Kidney (tissue), 13 donors: ENCODE measurements at regions not wholly inside any gene's neighbourhood (a gene's known extent, or its start where the extent isn't known, plus 50 kb on each side); places are given as distances from the start of the nearest gene placed in this dataset.

ENCODE experiments used
- DNase-seq, 5 donors: peaks; one replicate each; pipeline ENCODE4 v3.0.0-alpha.2; 2013 to 2020
- FAIRE-seq: peaks from 2 replicates; lab custom pipeline; 2012; peaks lifted over from hg19 to GRCh38; lab: Jason Lieb, UNC
- H3K27ac ChIP-seq, 2 donors: one replicate each; pipeline ENCODE4 v1.7.0; 2013; ENCODE audit warnings: low read depth in 2 of 2, low read length in 2 of 2, inconsistent platforms in 1 of 2
- H3K27me3 ChIP-seq: one replicate; pipeline ENCODE4 v1.7.1; 2013; ENCODE audit warnings: low read length, inconsistent platforms; ENCODE audit not compliant: control insufficient read depth, insufficient read depth
- H3K36me3 ChIP-seq, 3 donors: one replicate each; pipeline versions ENCODE4 v1.7.0 to v1.7.1; 2013; ENCODE audit warnings: low read length in 3 of 3, control low read depth in 1 of 3, inconsistent platforms in 1 of 3; ENCODE audit not compliant: insufficient read depth in 3 of 3, control insufficient read depth in 2 of 3
- H3K4me1 ChIP-seq, 3 donors: one replicate each; pipeline versions ENCODE4 v1.7.0 to v1.7.1; 2013; ENCODE audit warnings: low read length in 3 of 3, inconsistent platforms in 1 of 3, low read depth in 1 of 3; ENCODE audit not compliant: control insufficient read depth in 2 of 3, insufficient read depth in 2 of 3
- H3K4me3 ChIP-seq, 3 donors: one replicate each; pipeline versions ENCODE4 v1.7.0 to v1.8.1; 2013; ENCODE audit warnings: low read length in 3 of 3, control low read depth in 1 of 3, inconsistent platforms in 1 of 3
- H3K9ac ChIP-seq, 3 donors: one replicate each; pipeline versions ENCODE4 v1.7.0 to v1.7.1; 2013; ENCODE audit warnings: low read length in 3 of 3, control low read depth in 1 of 3, inconsistent platforms in 1 of 3
- H3K9me3 ChIP-seq, 3 donors: one replicate each; pipeline versions ENCODE4 v1.7.0 to v1.7.1; 2013; ENCODE audit warnings: low read length in 3 of 3, control low read depth in 1 of 3, inconsistent platforms in 1 of 3; ENCODE audit not compliant: control insufficient read depth in 2 of 3, insufficient read depth in 1 of 3
- intact Hi-C: fragments of 100-400 bp; cut with DNase I; formaldehyde crosslinking; loops from one replicate; pipeline ENCODE4 v1.11.1; 2022
- TF ChIP-seq, protein P1 (sequence below): IDR thresholded peaks from 3 replicates; pipeline ENCODE4 v1.5.1; 2012; ENCODE audit warnings: mild to moderate bottlenecking, moderate library complexity, borderline replicate concordance; ENCODE audit not compliant: insufficient read depth; ENCODE audit errors: extremely low read depth
- donor health status: control.
- donor health status: control.
- donor health status: control.
- donor health status: control.
- donor health status: control.
- donor health status: DM: yes; HTN: yes; CAD: no.
- donor health status: Normal renal cell carcinoma (clear cell type).

DNA sequence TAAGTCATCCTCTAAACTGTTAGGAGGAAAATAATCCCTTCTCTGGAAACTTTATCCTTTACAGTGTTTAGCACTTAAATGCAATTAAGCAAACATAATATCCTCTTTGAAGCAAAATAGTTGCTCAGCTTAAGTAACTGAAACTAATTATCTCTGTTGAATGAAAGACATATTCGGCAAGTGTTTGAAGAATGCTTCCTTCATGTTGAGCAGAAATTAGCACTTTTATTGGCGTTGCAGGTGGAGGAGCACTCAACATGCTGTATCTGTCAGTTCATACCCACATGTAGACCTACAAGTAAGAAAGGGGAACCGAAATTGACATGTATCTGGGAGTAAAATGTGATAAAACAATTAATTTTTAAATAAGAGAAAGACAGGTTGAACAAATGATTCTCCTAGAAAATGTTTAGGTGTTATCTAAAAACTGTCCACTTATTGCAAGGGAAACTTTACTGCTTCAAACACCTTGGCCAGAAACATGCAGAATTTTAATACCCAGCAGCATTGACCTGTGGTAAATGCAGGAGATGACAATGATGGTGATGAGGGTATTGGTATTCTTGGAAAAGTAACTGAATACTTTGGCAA lies 987.0 kb upstream of the MAP3K7 start:
- H3K4me1 ChIP-seq, result no peaks in the 10 kb centered on the region
- no peak for DNase-seq
- TF ChIP-seq, protein P1, sequence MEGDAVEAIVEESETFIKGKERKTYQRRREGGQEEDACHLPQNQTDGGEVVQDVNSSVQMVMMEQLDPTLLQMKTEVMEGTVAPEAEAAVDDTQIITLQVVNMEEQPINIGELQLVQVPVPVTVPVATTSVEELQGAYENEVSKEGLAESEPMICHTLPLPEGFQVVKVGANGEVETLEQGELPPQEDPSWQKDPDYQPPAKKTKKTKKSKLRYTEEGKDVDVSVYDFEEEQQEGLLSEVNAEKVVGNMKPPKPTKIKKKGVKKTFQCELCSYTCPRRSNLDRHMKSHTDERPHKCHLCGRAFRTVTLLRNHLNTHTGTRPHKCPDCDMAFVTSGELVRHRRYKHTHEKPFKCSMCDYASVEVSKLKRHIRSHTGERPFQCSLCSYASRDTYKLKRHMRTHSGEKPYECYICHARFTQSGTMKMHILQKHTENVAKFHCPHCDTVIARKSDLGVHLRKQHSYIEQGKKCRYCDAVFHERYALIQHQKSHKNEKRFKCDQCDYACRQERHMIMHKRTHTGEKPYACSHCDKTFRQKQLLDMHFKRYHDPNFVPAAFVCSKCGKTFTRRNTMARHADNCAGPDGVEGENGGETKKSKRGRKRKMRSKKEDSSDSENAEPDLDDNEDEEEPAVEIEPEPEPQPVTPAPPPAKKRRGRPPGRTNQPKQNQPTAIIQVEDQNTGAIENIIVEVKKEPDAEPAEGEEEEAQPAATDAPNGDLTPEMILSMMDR, result no peak
- no peaks in the 10 kb centered on the region for H3K9me3 ChIP-seq
- H3K4me3 ChIP-seq, result no peak overlapping the region
- H3K27me3 ChIP-seq, result no peaks in the 10 kb centered on the region
- intact Hi-C loops, result no loop called here
- H3K9ac ChIP-seq, result no peak overlapping the region
- no peak overlapping the region for H3K27ac ChIP-seq
- no peaks in the 10 kb centered on the region for H3K36me3 ChIP-seq
- no peak for FAIRE-seq

GRCh38 chr6:91572878-91573277 lies 986.0 kb upstream of the MAP3K7 start:
- Histone ChIP-seq H3K9me3 (no peaks in the 10 kb centered on the region), H3K4me1 (no peaks in the 10 kb centered on the region), H3K27me3 (no peaks in the 10 kb centered on the region), H3K36me3 (no peaks in the 10 kb centered on the region), H3K9ac (no peak overlapping the region), H3K4me3 (no peak overlapping the region), H3K27ac (no peak overlapping the region)
- no peak for DNase-seq
- FAIRE-seq, result no peak
- intact Hi-C loops, result no loop called here
- TF ChIP-seq, protein P1, result no peak

- FAIRE-seq (no peak), DNase-seq (no peak)
- H3K36me3 ChIP-seq, result no peaks in the 10 kb centered on the region
- intact Hi-C loops, result no loop called here
- no peaks in the 10 kb centered on the region for H3K4me1 ChIP-seq
- H3K9ac ChIP-seq, result no peak overlapping the region
- no peaks in the 10 kb centered on the region for H3K27me3 ChIP-seq
- peaks cover 0 to 2% (median 0%) of the 10 kb centered on the region in 3 donors for H3K9me3 ChIP-seq
- H3K4me3 ChIP-seq, result no peak overlapping the region
- TF ChIP-seq, protein P1, result no peak
- H3K27ac ChIP-seq, result no peak overlapping the region
These were observed 982.2 kb upstream of the MAP3K7 start for GRCh38 chr6:91569071-91569470.

DNA sequence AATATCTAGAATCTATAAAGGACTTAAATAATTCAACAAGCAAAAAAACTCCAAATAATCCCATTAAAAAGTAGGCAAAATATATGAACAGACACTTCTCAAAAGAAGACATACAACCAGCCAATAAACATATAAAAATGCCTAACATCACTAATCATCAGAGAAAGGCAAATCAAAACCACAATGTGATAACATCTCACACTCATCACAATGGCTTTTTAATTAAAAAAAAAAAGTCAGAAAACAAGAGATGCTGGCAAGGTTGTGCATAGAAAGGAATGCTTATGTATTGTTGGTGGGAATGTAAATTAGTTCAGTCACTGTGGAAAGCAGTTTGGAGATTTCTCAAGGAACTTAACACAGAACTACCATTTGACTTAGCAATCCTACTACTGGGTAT lies 979.6 kb upstream of the MAP3K7 start:
- H3K9me3 ChIP-seq, result peaks cover 0 to 2% (median 0%) of the 10 kb centered on the region in 3 donors
- H3K9ac ChIP-seq, result no peak overlapping the region
- H3K36me3 ChIP-seq, result no peaks in the 10 kb centered on the region
- no peak overlapping the region for H3K27ac ChIP-seq
- FAIRE-seq, result no peak
- H3K27me3 ChIP-seq, result no peaks in the 10 kb centered on the region
- no peak for DNase-seq
- no peak overlapping the region for H3K4me3 ChIP-seq
- TF ChIP-seq, protein P1, result no peak
- no peaks in the 10 kb centered on the region for H3K4me1 ChIP-seq
- intact Hi-C loops, result no loop called here
